Endothelial cell of umbilical vein (primary cell): ENCODE measurements at regions not wholly inside any gene's neighbourhood (a gene's known extent, or its start where the extent isn't known, plus 50 kb on each side); places are given as distances from the start of the nearest gene placed in this dataset.

ENCODE experiments used
- BruUV-seq: library from RNA; stranded (reverse); fragments of 400-500 nt; replicated peaks from 2 replicates; lab custom pipeline; 2021; lab: Mats Ljungman, UMichigan
- CTCF ChIA-PET: fragments of 300-600, 350-600 bp; sonication (Branson Sonifier 250); formaldehyde crosslinking; loops from one replicate; lab custom pipeline; 2021; ENCODE audit warnings: antibody characterized with exemption, inconsistent platforms; lab: Charles Lee
- POLR2A ChIA-PET: fragments of 300-600, 350-600 bp; sonication (Branson Sonifier 250); formaldehyde crosslinking; loops from one replicate; lab custom pipeline; 2021; ENCODE audit warnings: antibody characterized with exemption, inconsistent platforms; lab: Charles Lee
- DNase-seq: peaks from one replicate; pipeline ENCODE4 v3.0.0-alpha.2; 2011; ENCODE audit warnings: low read depth, low spot score
- FAIRE-seq: peaks from 2 replicates; lab custom pipeline; 2011; peaks lifted over from hg19 to GRCh38; lab: Jason Lieb, UNC
- H2AFZ ChIP-seq: 2 replicates; pipeline ENCODE4 v1.6.0; 2012; ENCODE audit warnings: low read depth, low read length, control low read depth, inconsistent platforms
- H3K27ac ChIP-seq: 2 replicates; pipeline ENCODE4 v1.5.1; 2011; ENCODE audit warnings: low read depth, mild to moderate bottlenecking, control low read depth, low read length, moderate library complexity; ENCODE audit not compliant: insufficient read depth
- H3K27me3 ChIP-seq, 2 experiments: 2 replicates each; pipeline versions ENCODE4 v1.6.0 to v1.6.1; 2011; ENCODE audit warnings: low read length in 2 of 2, mixed read lengths in 1 of 2; ENCODE audit not compliant: control insufficient read depth in 2 of 2, insufficient read depth in 2 of 2
- H3K36me3 ChIP-seq, 2 experiments: 2 replicates in 1 of 2; 3 replicates in 1 of 2; pipeline ENCODE4 v1.5.1; 2011; ENCODE audit warnings: low read length in 2 of 2, mild to moderate bottlenecking in 1 of 2, moderate library complexity in 1 of 2; ENCODE audit not compliant: control insufficient read depth in 2 of 2, insufficient read depth in 2 of 2; ENCODE audit errors: extremely low read depth in 1 of 2
- H3K4me1 ChIP-seq: 3 replicates; pipeline ENCODE4 v1.5.1; 2011; ENCODE audit warnings: mild to moderate bottlenecking, low read length; ENCODE audit not compliant: control insufficient read depth, insufficient read depth; ENCODE audit errors: extremely low read depth
- H3K4me2 ChIP-seq: 2 replicates; pipeline ENCODE4 v1.6.1; 2011; ENCODE audit warnings: low read length, control low read depth, mixed read lengths; ENCODE audit not compliant: insufficient read depth
- H3K4me3 ChIP-seq, 3 experiments: fragments of 200-600 bp in 1 of 3; sonication (generic), shearing (Covaris generic) in 1 of 3; replicated peaks in 1 of 3; 2 replicates each; pipeline ENCODE4 v1.5.1; 2011 to 2016; ENCODE audit warnings: control low read depth in 3 of 3, low read length in 3 of 3, mild to moderate bottlenecking in 2 of 3, inconsistent platforms in 1 of 3, low read depth in 1 of 3, moderate library complexity in 1 of 3; ENCODE audit not compliant: insufficient read depth in 1 of 3
- H3K79me2 ChIP-seq: 2 replicates; pipeline ENCODE4 v1.6.0; 2012; ENCODE audit warnings: low read length, inconsistent platforms; ENCODE audit not compliant: control insufficient read depth, insufficient read depth
- H3K9ac ChIP-seq: replicated peaks from 2 replicates; pipeline ENCODE3; 2011; ENCODE audit warnings: low read length, control low read depth; ENCODE audit not compliant: insufficient read depth; ENCODE audit errors: extremely low read depth
- H3K9me1 ChIP-seq: replicated peaks from 3 replicates; pipeline ENCODE4 v1.6.0; 2011; ENCODE audit warnings: mild to moderate bottlenecking, low read length; ENCODE audit not compliant: control insufficient read depth, insufficient read depth; ENCODE audit errors: extremely low read depth
- H3K9me3 ChIP-seq: replicated peaks from 2 replicates; pipeline ENCODE4 v1.5.1; 2012; ENCODE audit warnings: low read length, inconsistent platforms; ENCODE audit not compliant: control insufficient read depth, insufficient read depth
- H4K20me1 ChIP-seq: replicated peaks from 2 replicates; pipeline ENCODE3; 2011; ENCODE audit warnings: mild to moderate bottlenecking, low read length; ENCODE audit not compliant: control insufficient read depth, insufficient read depth; ENCODE audit errors: extremely low read depth
- EZH2 ChIP-seq: IDR thresholded peaks from 2 replicates; pipeline ENCODE4 v1.6.1; 2012; ENCODE audit warnings: borderline replicate concordance, low read depth, mild to moderate bottlenecking, moderate library complexity, low read length, inconsistent platforms; ENCODE audit not compliant: severe bottlenecking
- FOS ChIP-seq: IDR thresholded peaks from 2 replicates; pipeline ENCODE4 v1.6.1; 2011; ENCODE audit warnings: mild to moderate bottlenecking, low read length, moderate library complexity, borderline replicate concordance; ENCODE audit not compliant: insufficient read depth
- GATA2 ChIP-seq: IDR thresholded peaks from 2 replicates; pipeline ENCODE4 v1.7.0; 2011; ENCODE audit warnings: low read depth, mild to moderate bottlenecking, moderate library complexity, mixed read lengths, low read length; ENCODE audit not compliant: insufficient read length, insufficient read depth
- JUN ChIP-seq: IDR thresholded peaks from 2 replicates; pipeline ENCODE4 v1.6.1; 2011; ENCODE audit warnings: borderline replicate concordance, low read depth; ENCODE audit not compliant: insufficient read length, insufficient read depth
- MAX ChIP-seq: IDR thresholded peaks from 2 replicates; pipeline ENCODE4 v1.6.1; 2011; ENCODE audit not compliant: insufficient read depth, insufficient read length
- MYC ChIP-seq: IDR thresholded peaks from one replicate; pipeline ENCODE4 v1.6.1; 2011; ENCODE audit warnings: mild to moderate bottlenecking, low read depth, low read length
- POLR2A ChIP-seq: IDR thresholded peaks from 2 replicates; pipeline ENCODE4 v1.6.1; 2012; ENCODE audit warnings: low read depth, mild to moderate bottlenecking, control low read depth, low read length
- POLR2AphosphoS5 ChIP-seq: IDR thresholded peaks from 2 replicates; pipeline ENCODE4 v1.6.1; 2012; ENCODE audit warnings: low read depth, mild to moderate bottlenecking, control low read depth, low read length, moderate library complexity; ENCODE audit not compliant: insufficient read depth
- dilution Hi-C: fragments of 300-500 bp; cut with MboI; formaldehyde crosslinking; loops from one replicate; pipeline ENCODE4 v1.15.0; 2019; ENCODE audit warnings: low sequenced_read_pairs; ENCODE audit not compliant: extremely low pct_ligation_motif_present
- intact Hi-C: fragments of 100-400 bp; cut with micrococcal nuclease; formaldehyde crosslinking; loops from one replicate; pipeline ENCODE4 v1.10.0; 2022
- TF ChIP-seq, protein P1 (sequence below), 2 donors: IDR thresholded peaks; 1 replicate in 1 of 2; 2 replicates in 1 of 2; pipeline ENCODE4 v1.5.1; 2011; ENCODE audit warnings: low read length in 2 of 2, mild to moderate bottlenecking in 2 of 2, moderate library complexity in 2 of 2, control low read depth in 1 of 2, inconsistent platforms in 1 of 2, low read depth in 1 of 2; ENCODE audit not compliant: insufficient read depth in 1 of 2; ENCODE audit errors: extremely low read depth in 1 of 2

DNA sequence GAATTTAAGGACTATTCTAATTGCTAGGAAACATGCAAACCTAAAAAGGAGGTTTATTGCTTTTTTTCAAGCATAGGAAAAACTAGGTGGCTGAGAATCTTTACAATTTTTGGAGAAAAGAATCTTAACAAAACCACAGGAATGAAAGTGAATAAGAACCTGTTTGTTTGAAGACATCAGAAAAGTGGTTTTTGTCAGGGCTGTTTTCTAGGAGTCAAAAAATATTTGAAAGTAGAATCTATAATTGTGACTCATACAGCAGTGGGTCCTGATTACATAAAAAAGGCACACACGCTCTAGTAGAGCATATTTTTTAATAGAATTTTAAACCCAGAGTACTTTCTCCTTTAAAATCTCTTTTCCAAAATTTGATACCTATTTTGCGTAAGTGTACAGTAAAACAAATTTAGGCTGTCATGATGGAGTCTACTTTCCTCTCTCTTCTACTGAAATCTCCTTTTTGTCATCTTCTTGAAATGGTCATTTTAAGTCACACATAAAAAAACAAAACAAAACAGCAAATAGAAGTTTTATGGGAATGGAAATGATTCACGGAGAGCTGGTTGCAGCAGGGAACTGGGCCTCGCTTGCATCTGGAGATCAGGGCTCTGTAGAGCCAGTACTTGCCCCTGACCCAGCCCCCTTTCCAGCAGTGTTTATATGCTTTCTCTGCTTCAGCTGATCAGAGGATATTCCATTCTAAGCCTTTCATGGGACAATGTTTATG is 59.1 kb upstream of the PELI1 start:
- ChIA-PET CTCF (no interaction called here), POLR2A (interaction anchor here (0.7 kb wide), 1 partner anchor 88 kb away, joined by 11 read pairs; no protein-coding TSS in a partner anchor)
- Histone ChIP-seq H3K9me1 (no peaks in the 10 kb centered on the region), H3K9ac (no peak overlapping the region), H3K36me3 (no peaks in the 10 kb centered on the region), H4K20me1 (no peaks in the 10 kb centered on the region), H2AFZ (no peak overlapping the region), H3K9me3 (no peaks in the 10 kb centered on the region), H3K4me2 (no peak overlapping the region), H3K79me2 (no peaks in the 10 kb centered on the region), H3K27me3 (no peaks in the 10 kb centered on the region), H3K4me3 (no peak overlapping the region), H3K4me1 (no peaks in the 10 kb centered on the region), H3K27ac (no peak overlapping the region)
- FAIRE-seq (no peak), DNase-seq (no peak)
- BruUV-seq: no TSS peak
- dilution Hi-C loops (no loop called here), intact Hi-C loops (no loop called here)
- TF ChIP-seq, protein P1, sequence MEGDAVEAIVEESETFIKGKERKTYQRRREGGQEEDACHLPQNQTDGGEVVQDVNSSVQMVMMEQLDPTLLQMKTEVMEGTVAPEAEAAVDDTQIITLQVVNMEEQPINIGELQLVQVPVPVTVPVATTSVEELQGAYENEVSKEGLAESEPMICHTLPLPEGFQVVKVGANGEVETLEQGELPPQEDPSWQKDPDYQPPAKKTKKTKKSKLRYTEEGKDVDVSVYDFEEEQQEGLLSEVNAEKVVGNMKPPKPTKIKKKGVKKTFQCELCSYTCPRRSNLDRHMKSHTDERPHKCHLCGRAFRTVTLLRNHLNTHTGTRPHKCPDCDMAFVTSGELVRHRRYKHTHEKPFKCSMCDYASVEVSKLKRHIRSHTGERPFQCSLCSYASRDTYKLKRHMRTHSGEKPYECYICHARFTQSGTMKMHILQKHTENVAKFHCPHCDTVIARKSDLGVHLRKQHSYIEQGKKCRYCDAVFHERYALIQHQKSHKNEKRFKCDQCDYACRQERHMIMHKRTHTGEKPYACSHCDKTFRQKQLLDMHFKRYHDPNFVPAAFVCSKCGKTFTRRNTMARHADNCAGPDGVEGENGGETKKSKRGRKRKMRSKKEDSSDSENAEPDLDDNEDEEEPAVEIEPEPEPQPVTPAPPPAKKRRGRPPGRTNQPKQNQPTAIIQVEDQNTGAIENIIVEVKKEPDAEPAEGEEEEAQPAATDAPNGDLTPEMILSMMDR (IDR thresholded peaks at IDR 0.05; ENCODE audit: extremely low read depth in 1 of 2, insufficient read depth in 1 of 2, low read depth in 1 of 2, low read length in 2 of 2): no peak
- no peak for TF ChIP-seq POLR2A
- no peak for TF ChIP-seq JUN
- TF ChIP-seq FOS: no peak
- TF ChIP-seq GATA2: no peak
- TF ChIP-seq POLR2AphosphoS5: no peak
- TF ChIP-seq MAX: no peak
- no peak for TF ChIP-seq EZH2
- no peak for TF ChIP-seq MYC
